Superior temporal gyrus (tissue), 1 donor: ENCODE measurements at regions not wholly inside any gene's neighbourhood (a gene's known extent, or its start where the extent isn't known, plus 50 kb on each side); places are given as distances from the start of the nearest gene placed in this dataset.

Source experiments
- DNase-seq: peaks from one replicate; pipeline ENCODE4 v3.0.0-alpha.2; 2016; ENCODE audit errors: extremely low spot score

DNA sequence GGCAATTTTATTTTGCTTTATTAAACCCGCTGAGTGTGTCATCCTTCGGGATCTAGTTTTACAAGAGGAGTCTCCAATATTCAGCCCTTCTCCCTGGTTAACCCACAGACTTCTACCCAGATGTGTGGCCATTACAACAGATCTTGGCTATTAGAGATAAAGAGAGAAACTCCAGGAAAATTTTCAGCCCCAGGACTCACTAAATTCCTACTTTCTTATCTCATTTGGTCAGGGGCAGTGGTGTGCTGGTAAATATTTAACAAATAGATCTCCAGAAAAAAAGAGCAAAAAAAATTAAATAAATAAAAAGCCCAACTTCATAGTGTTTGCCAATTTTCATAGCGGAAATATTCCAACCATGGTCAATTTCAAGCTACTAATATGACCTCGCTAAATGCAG, 168.4 kb downstream of the RND3 start:
- no peak for DNase-seq

- no peak for DNase-seq
These were observed 175.2 kb downstream of the RND3 start for GRCh38 chr2:150312271-150312670.

- no peak for DNase-seq
These were observed 178.0 kb downstream of the RND3 start for GRCh38 chr2:150309311-150310080.

DNA sequence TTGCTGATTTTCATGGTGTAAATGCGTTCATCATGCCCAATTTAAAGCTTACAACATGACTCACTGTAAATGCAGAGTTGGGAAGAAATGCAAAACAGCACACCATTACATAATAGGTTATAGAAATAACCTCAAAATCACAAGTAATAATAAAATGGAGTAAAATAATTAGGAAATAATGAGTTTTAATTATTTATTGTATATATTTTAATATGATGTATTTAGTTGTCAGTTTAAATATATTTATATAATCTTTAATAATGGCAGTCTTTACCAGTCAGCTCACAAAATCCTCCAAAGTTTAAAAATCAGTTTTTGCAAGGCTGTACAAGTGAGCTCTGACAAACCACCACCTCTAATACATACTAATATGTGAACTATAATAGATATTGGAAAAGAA, 180.2 kb downstream of the RND3 start:
- DNase-seq = no peak

DNA sequence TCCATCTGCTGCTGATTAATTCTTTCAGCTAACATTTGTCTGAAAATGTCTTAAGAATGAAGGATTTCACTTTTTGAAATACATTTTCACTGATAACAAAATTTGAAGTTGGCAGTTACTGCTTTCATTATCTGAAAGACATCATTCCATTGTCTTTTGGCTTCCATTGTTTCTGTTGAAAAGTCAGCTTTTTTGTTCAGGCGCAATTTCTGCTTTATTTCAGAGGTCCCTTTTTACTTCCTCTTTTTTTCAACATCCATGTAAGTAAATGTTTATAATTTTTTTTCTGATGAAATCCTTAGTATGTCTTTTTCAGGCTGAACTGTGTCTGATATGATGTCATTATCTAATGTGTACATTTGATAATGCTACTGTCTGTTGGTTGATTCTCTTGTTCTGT, 184.2 kb downstream of the RND3 start:
- no peak for DNase-seq

DNA sequence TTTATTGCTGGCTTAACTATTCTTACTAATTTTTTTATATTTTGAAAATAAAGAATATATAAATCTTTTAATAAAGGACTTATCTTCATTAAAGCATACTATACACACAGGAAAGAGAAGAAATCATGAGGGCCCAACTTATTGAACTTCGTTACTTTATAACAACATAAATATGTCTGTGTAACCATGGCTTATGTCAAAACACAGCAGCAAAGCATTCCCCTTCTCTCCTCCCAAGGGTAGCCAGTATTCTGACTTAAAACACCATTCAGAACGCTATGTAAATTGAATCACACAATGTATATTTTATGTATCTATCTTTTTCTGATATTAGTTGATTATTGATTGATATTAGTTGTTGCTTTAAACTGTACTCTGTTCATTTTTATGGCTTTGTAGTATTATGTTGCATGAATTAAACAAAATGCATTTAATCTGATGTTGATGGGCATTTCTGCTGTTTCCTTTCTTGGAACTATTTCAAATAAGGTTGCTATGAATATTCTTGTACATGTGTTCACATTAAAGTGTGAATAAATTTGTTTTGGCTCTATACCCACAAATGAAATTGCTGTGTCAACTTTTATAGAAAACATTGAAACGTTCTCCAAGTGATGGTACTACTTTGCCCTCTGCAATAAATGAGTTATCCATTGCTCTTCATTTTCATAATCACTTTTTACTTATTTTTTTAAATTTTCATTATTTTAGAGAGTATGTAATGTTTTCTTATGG, 188.7 kb downstream of the RND3 start:
- DNase-seq = no peak

GRCh38 chr2:150296770-150297546, 190.5 kb downstream of the RND3 start:
- DNase-seq = peak; percentile 43

DNA sequence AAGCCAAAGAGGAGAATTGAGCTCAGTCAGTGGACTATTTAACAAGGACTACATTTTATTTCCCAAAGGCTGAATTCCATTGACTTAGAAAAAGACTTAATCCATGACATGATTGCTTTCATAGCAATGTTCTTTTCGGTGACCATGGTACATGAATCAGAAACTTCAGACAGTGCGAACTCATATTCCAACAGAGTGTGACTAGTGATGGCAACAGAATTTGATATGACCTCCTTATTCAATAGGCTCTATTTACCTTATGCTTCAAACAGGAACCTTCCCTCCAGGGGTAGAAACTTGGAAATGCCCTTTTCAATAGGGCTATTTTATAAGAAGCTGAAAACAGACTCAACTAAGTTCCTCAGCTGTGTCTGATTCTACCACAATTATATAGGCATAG, 191.9 kb downstream of the RND3 start:
- no peak for DNase-seq

DNA sequence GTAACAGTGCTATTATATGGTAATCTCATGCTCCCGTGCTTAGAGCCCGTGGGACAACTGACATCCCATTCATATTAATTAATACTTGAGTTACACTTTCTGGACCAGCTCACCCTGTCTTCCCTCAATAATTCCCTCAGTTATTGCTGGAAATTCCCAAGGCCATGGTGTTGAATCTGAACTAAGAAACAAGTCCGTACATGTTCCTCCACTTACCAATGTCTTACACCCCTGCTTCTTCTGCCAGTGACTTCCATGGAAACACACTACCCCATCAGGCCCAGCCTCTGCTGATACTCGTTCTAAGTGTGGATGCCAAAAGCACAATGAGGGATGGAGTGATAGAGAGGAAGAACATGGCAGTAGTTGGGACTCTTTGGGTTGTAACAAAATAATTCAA, 193.7 kb downstream of the RND3 start:
- DNase-seq = no peak

DNA sequence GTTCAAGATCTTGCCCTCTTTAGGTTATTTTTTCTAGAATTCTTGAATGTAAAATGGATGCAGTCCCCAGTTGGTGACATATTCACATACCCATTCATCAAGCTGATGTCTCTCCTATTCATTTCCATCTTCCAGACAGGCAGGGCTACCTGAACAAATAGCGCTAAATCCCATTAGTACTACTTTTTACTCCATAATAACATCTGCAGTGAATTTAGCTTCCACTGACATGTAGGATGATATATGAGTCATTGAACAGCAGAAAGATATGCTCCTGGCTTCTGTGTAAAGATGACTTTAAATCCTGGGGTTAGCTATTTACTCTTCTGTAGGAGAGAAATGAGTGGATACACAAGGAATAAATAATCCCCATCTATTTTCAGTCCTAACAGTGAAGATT, 194.7 kb downstream of the RND3 start:
- DNase-seq = no peak

DNA sequence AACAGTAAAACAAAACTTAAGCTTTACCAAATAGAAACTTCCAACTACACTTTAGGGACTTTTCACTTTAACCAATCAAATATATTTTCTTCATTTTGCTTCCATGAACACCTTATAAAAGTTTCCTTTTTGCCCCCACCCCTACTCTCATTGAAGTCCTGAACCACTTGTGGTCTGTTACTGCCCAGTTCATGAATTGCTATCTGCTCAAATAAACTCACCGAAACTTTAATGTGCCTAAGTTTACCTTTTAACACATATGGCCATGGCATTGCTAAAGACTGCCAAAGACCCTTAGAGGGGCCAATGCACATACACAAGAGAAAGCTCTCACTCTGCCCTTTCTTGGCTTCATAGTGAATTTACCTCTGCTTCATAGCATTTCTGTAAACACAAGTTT, 195.3 kb downstream of the RND3 start:
- DNase-seq = no peak

DNA sequence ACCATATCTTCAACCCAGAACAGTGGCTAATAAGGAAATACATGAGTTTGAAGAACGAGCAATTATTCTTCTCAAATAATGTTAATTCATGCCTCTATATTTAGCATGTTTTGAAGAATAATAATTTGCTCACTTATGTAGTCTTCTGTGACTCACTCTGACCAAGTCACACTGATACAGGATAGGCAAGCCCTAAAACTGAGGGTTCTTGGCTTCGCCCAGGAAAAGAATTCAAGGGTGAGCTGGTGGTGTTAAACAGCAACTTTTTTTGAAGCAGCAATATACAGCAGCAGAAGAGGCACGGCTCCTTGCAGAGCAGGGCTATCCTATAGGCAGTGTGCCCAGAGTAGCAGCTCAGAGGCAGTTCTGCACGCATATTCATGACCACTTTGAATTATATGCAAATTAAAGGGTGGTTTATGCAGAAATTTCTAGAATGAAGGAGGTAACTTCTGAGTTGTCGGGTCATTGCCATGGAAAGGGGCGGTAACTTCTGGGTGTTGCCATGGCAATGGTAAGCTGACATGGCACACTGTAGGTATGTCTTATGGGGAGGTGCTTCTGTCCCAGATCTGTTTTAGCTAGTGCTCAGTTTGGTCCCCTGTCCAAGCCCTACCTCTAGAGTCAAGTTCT, 200.6 kb downstream of the RND3 start:
- DNase-seq = no peak

DNA sequence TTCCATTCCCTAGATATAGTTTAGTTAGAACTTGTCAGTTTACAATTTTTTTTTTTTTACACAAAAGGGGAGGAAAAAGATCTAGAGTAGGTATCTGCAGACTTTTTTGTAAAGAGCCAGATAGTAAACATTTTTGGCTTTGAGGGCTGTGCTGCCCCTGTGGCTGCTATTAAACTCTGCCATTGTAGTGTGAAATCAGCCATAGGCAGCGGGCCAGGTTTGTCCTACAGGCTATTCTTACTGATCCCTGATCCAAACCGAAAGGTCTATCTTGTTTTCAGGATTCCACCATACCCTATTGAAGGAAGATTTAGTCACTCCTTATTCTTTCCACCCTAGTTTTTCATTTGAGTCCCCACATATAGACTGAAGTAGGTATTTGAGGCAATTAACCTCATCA, 203.4 kb downstream of the RND3 start:
- DNase-seq = no peak

DNA sequence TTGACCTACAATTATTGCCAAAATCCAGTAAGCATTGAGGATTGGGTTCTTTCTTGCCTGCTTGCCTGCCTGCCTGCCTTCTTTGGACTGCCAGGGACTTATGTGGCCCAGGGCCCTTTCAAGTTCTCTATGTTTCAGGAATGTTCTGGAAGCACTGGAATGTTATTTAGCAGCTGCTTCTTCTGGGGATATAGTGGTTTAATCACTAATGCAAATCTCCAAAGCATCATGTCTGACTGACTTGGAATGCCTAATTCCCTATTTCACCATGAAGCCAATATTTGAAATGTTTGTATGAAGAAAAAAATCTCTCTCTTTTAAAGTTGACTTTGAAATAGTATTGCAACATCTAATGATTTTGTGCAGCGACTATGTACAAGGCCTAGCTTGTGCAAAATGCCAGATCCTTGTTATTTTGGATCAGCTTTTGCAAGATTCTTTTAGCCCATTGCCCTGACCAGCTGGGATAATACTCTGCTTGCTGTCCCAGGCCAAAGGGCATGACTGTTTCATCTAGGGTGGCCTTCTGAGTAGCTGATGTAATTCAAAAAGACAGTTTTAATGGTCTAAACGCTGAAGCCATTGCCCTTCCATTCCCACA, 204.6 kb downstream of the RND3 start:
- DNase-seq = no peak

GRCh38 chr2:150282357-150282756, 205.1 kb downstream of the RND3 start:
- no peak for DNase-seq

DNA sequence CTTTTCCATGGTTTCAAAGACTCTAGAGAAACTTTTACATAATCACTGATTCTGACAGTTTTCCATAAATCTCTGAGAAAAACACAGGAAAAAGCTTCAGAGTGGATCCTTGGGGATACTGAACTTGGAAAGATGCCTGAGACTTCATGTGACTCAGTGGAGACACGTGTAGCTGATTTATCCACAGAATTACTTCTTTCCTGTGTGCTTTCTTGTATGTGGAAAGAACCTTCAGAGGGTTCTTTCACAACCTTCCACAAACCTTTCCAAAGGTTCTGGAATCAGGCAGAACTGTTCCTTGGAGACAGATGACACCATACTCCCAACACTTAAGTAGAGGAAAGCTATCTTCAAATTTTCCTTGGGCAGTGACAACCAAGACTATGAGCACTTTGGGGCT, 207.2 kb downstream of the RND3 start:
- DNase-seq = no peak

- no peak for DNase-seq
These were observed 207.8 kb downstream of the RND3 start for GRCh38 chr2:150279686-150280085.

- no peak for DNase-seq
These were observed 210.7 kb downstream of the RND3 start for GRCh38 chr2:150276737-150277136.

DNA sequence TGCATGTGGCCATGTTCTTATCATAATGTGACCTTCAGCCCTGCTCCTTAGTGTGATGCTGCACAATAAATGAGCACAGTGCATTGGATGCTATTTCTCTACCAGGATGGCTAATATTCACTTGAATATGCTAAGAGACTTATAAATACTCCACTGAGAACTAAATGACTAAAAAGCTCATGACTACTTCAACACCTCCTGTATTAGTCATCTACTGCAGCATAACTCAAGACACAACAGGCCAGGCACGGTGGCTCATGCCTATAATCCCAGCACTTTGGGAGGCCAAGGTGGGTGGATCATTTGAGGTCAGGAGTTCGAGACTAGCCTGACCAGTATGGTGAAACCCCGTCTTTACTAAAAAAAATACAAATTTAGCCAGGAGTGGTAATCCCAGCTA, 213.4 kb downstream of the RND3 start:
- DNase-seq = no peak

- no peak for DNase-seq
These were observed 215.3 kb downstream of the RND3 start for GRCh38 chr2:150271952-150272802.
